ENCODE measurements at regions not wholly inside any gene's neighbourhood (a gene's known extent, or its start where the extent isn't known, plus 50 kb on each side); places are given as distances from the start of the nearest gene placed in this dataset.

- no peak overlapping the region for H3K4me3 ChIP-seq
- no peaks in the 10 kb centered on the region for H3K27me3 ChIP-seq
- no peak for ATAC-seq
- no peak for TF ChIP-seq CTCF (IDR thresholded peaks at IDR 0.05)
- intact Hi-C loops (cut with DNase I) = no loop called here
- H3K4me1 ChIP-seq = peaks cover 0 to 14% (median 9%) of the 10 kb centered on the region in 9 donors
- WGBS, 2 donors = 92 to 95% methylated on average over 2 of the region's 2 CpGs
- H3K36me3 ChIP-seq = no peaks in the 10 kb centered on the region
- H3K27ac ChIP-seq = peak overlapping the region in 1 of 10 donors; percentile 57
- H3K9me3 ChIP-seq = no peaks in the 10 kb centered on the region
- no peak for DNase-seq
These were observed 444.0 kb upstream of the ZMIZ1 start for GRCh38 chr10:78624791-78625190.

GRCh38 chr10:78626471-78626870 is 442.3 kb upstream of the ZMIZ1 start:
- no peak for TF ChIP-seq CTCF (IDR thresholded peaks at IDR 0.05)
- intact Hi-C loops (cut with DNase I) = no loop called here
- H3K36me3 ChIP-seq = no peaks in the 10 kb centered on the region
- DNase-seq = no peak
- no peaks in the 10 kb centered on the region for H3K9me3 ChIP-seq
- H3K27ac ChIP-seq = no peak overlapping the region
- H3K4me1 ChIP-seq = peaks cover 0 to 26% (median 14%) of the 10 kb centered on the region in 9 donors
- no peaks in the 10 kb centered on the region for H3K27me3 ChIP-seq
- no peak for ATAC-seq
- H3K4me3 ChIP-seq = no peak overlapping the region
- 81 to 82% methylated on average over 10 of the region's 10 CpGs for WGBS, 2 donors

GRCh38 chr10:78627254-78627795 is 441.4 kb upstream of the ZMIZ1 start:
- no peak overlapping the region for H3K4me3 ChIP-seq
- intact Hi-C loops (cut with DNase I) = no loop called here
- H3K27ac ChIP-seq = no peak overlapping the region
- TF ChIP-seq CTCF (IDR thresholded peaks at IDR 0.05) = no peak
- H3K27me3 ChIP-seq = no peaks in the 10 kb centered on the region
- ATAC-seq = no peak
- H3K9me3 ChIP-seq = no peaks in the 10 kb centered on the region
- 92% methylated on average over 3 of the region's 3 CpGs for WGBS, 2 donors
- no peaks in the 10 kb centered on the region for H3K36me3 ChIP-seq
- peaks cover 0 to 33% (median 17%) of the 10 kb centered on the region in 9 donors for H3K4me1 ChIP-seq
- DNase-seq = no peak

GRCh38 chr10:78628976-78629375 is 439.8 kb upstream of the ZMIZ1 start:
- intact Hi-C loops (cut with DNase I) = no loop called here
- no peaks in the 10 kb centered on the region for H3K36me3 ChIP-seq
- no peak for ATAC-seq
- no peak for DNase-seq
- H3K27ac ChIP-seq = no peak overlapping the region
- no peak overlapping the region for H3K4me3 ChIP-seq
- H3K27me3 ChIP-seq = no peaks in the 10 kb centered on the region
- no peak for TF ChIP-seq CTCF (IDR thresholded peaks at IDR 0.05)
- WGBS, 2 donors = 71 to 76% methylated on average over 8 of the region's 8 CpGs
- H3K9me3 ChIP-seq = no peaks in the 10 kb centered on the region
- H3K4me1 ChIP-seq = peaks cover 0 to 25% (median 13%) of the 10 kb centered on the region in 9 donors
